Cardiac muscle cell (in vitro differentiated cells and primary cell): ENCODE measurements at regions not wholly inside any gene's neighbourhood (a gene's known extent, or its start where the extent isn't known, plus 50 kb on each side); places are given as distances from the start of the nearest gene placed in this dataset.

Source experiments
- DNase-seq, 2 donors: peaks; one replicate each; pipeline versions ENCODE4 v3.0.0 to v3.0.0-alpha.2; 2010 to 2017; ENCODE audit warnings: low read depth in 1 of 2, low spot score in 1 of 2
- H3K27ac ChIP-seq: fragments of 200-600 bp; sonication (generic); 2 replicates; pipeline ENCODE4 v1.5.1; 2016
- H3K27me3 ChIP-seq: fragments of 200-600 bp; sonication (generic); 2 replicates; pipeline ENCODE4 v1.6.0; 2016; ENCODE audit warnings: control low read depth
- H3K36me3 ChIP-seq: fragments of 200-600 bp; sonication (generic); 2 replicates; pipeline ENCODE4 v1.5.1; 2016; ENCODE audit warnings: control low read depth
- H3K4me1 ChIP-seq: fragments of 200-600 bp; sonication (generic); 2 replicates; pipeline ENCODE4 v1.8.1; 2017; ENCODE audit warnings: low read depth, mild to moderate bottlenecking, mixed run types
- H3K4me3 ChIP-seq: fragments of 200-600 bp; sonication (generic); 2 replicates; pipeline ENCODE4 v1.5.1; 2016; ENCODE audit warnings: mild to moderate bottlenecking
- H3K9me3 ChIP-seq: fragments of 200-600 bp; sonication (generic); 2 replicates; pipeline ENCODE4 v1.5.1; 2017; ENCODE audit warnings: low read depth, mild to moderate bottlenecking, control low read depth
- TF ChIP-seq, protein P1 (sequence below): IDR thresholded peaks from 2 replicates; pipeline ENCODE4 v1.5.1; 2012; ENCODE audit warnings: low read depth, mild to moderate bottlenecking, low read length

DNA sequence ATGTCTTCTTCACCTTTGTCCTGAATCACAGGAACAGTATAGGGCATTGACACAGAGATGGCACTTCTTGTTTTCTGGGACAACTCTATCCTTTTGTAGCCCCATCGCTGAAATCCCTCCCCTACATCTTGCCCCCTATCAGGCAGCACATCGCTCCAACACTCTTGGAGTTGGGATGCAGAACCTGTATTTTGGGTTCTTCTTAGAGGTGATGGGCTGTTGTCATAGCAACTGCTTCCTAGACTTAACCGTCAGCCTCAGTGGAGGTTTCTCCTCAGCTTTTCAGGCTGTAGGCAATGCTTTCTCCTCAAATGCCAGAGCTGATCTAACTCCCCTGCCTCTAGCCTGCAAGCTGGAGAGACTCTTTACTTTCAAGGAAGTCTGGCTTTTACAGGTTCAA lies 99.9 kb upstream of the SPRED2 start:
- no peak overlapping the region for H3K27ac ChIP-seq

DNA sequence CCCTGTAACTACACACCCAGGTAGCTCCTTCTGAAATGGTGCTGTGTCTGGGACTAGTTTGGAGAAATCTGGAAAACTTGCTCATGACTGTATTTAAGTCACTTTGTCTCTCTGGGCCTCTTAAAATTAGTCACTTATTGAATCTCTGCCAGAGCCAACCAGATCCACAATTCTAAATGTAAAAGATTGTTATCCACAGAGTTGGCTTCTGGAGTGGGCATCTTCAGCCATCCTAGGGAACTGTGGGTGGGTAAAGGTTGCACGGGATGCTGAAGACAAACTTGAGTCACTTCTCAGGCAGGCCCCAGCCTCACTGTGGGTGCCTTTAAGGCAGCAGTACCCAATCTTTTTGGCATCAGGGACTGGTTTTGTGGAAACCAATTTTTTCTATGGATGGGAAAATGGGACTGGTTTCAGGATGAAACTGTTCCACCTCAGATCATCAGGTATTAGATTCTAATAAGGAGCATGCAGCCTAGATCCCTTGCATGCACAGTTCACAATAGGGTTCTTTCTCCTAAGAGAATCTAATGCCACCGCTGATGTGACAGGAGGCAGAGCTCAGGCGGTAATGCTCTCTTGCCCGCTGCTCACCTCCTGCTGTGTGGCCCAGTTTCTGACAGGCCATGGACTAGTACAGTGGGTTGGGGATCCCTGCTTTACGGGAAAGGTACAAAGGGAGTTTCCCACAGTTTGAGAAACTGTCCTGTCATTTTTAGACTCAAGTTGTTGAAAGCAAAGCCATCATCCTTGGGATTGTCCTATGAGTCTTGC lies 98.3 kb upstream of the SPRED2 start:
- DNase-seq = no peak
- TF ChIP-seq, protein P1, sequence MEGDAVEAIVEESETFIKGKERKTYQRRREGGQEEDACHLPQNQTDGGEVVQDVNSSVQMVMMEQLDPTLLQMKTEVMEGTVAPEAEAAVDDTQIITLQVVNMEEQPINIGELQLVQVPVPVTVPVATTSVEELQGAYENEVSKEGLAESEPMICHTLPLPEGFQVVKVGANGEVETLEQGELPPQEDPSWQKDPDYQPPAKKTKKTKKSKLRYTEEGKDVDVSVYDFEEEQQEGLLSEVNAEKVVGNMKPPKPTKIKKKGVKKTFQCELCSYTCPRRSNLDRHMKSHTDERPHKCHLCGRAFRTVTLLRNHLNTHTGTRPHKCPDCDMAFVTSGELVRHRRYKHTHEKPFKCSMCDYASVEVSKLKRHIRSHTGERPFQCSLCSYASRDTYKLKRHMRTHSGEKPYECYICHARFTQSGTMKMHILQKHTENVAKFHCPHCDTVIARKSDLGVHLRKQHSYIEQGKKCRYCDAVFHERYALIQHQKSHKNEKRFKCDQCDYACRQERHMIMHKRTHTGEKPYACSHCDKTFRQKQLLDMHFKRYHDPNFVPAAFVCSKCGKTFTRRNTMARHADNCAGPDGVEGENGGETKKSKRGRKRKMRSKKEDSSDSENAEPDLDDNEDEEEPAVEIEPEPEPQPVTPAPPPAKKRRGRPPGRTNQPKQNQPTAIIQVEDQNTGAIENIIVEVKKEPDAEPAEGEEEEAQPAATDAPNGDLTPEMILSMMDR = no peak

More for the DNA sequence above, 99.9 kb upstream of the SPRED2 start:
- no peak overlapping the region for H3K4me3 ChIP-seq
- H3K36me3 ChIP-seq = no peaks in the 10 kb centered on the region
- TF ChIP-seq, protein P1 = no peak
- H3K9me3 ChIP-seq = no peaks in the 10 kb centered on the region
- no peaks in the 10 kb centered on the region for H3K27me3 ChIP-seq
- H3K4me1 ChIP-seq = no peaks in the 10 kb centered on the region
- DNase-seq = no peak

DNA sequence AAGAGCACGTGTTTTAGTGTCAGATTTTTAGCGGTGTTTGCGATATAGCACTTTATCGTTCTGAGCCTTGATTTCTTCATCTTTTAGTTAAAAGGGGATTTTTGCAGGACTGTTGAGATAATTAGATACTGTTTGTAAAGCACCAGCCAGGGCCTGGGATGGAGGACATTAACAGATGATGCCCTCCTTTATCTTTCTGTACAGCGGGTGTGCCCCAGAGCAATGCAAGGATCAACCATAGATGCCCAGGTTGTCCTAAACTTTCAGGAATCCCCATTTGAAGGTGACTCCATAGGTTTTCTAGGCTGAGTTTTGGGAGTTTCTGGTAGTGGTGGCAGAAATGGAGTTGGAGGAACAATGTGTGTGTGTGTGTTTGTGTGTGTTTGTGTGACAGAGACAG lies 97.0 kb upstream of the SPRED2 start:
- no peaks in the 10 kb centered on the region for H3K36me3 ChIP-seq
- no peaks in the 10 kb centered on the region for H3K4me1 ChIP-seq
- no peaks in the 10 kb centered on the region for H3K27me3 ChIP-seq
- TF ChIP-seq, protein P1 = no peak
- no peak overlapping the region for H3K4me3 ChIP-seq
- no peak for DNase-seq
- no peaks in the 10 kb centered on the region for H3K9me3 ChIP-seq
- H3K27ac ChIP-seq = no peak overlapping the region

More for the DNA sequence above, 98.3 kb upstream of the SPRED2 start:
- no peak overlapping the region for H3K4me3 ChIP-seq
- H3K36me3 ChIP-seq = no peaks in the 10 kb centered on the region
- H3K27me3 ChIP-seq = no peaks in the 10 kb centered on the region
- no peaks in the 10 kb centered on the region for H3K4me1 ChIP-seq
- no peak overlapping the region for H3K27ac ChIP-seq
- H3K9me3 ChIP-seq = no peaks in the 10 kb centered on the region

DNA sequence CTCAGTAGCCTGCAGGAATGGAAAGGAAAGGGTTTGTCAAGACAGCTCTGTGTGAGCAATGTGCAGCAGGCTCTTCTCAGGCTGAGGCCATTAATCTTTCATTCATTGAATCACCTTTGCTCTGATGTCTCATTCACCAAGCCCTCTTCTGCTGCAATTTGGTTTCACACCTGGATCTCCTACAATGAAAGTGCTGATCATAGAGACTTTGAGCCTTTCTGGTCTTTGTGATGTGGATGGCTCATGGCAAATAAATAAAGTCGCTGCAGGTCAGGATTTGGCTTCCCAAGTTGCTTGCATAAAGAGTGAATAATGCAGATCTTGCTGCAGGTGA lies 95.8 kb upstream of the SPRED2 start:
- Histone ChIP-seq H3K4me3 (no peak overlapping the region), H3K4me1 (no peaks in the 10 kb centered on the region), H3K36me3 (no peaks in the 10 kb centered on the region), H3K9me3 (no peaks in the 10 kb centered on the region), H3K27ac (no peak overlapping the region), H3K27me3 (no peaks in the 10 kb centered on the region)
- no peak for DNase-seq
- TF ChIP-seq, protein P1 = no peak

DNA sequence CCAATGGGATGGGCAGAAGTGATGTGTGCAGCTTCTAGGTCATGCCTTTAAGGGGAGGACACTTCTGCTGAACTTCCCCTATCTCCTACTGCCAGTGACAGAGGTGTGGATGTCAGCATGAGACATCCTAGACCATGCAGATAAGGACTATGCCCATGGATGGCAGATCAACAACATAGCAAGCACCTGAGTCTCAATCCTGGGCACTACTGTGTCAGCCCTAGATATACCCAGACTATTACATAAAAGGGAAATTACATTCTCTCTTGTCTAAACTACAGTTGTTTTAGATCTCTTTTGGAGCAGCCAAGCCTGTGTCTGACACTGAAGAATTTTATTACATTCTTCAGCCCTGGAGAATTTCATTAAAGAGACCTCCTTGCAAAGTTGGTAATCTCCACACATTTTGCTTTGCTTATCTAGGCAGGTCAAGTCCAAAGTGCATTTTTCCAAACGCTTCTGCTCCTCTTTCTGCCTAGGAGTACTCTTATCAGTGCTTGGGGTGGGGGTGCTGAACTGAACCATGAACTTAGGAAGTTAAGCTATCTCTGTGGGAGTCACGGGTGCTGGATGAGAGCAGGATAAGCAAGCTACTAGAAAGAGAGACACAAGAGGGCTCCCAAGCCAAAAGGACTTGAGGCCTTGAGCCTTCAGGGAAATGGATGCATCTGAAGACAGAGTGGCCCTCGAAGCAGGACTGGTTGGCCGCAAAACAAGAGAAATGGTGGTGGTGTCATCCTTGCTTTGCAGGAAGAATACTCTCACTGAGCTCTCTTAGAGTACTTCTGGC lies 95.2 kb upstream of the SPRED2 start:
- TF ChIP-seq, protein P1 = no peak
- no peaks in the 10 kb centered on the region for H3K9me3 ChIP-seq
- no peak overlapping the region for H3K27ac ChIP-seq
- no peaks in the 10 kb centered on the region for H3K4me1 ChIP-seq
- H3K36me3 ChIP-seq = no peaks in the 10 kb centered on the region
- no peak overlapping the region for H3K4me3 ChIP-seq
- no peaks in the 10 kb centered on the region for H3K27me3 ChIP-seq
- no peak for DNase-seq
